Glutamatergic neuron (in vitro differentiated cells): ENCODE measurements at regions not wholly inside any gene's neighbourhood (a gene's known extent, or its start where the extent isn't known, plus 50 kb on each side); places are given as distances from the start of the nearest gene placed in this dataset.

Experiments
- DNase-seq: peaks from one replicate; pipeline ENCODE4 v3.0.0; 2022
- H3K27ac Mint-ChIP-seq: one replicate; pipeline ENCODE4 v1.8.0; 2020; ENCODE audit warnings: mild to moderate bottlenecking, mixed read lengths, inconsistent platforms; ENCODE audit not compliant: unreplicated experiment
- H3K27me3 Mint-ChIP-seq: one replicate; pipeline ENCODE4 v1.8.0; 2020; ENCODE audit warnings: mild to moderate bottlenecking, moderate library complexity, mixed read lengths, inconsistent platforms; ENCODE audit not compliant: unreplicated experiment
- H3K36me3 Mint-ChIP-seq: one replicate; pipeline ENCODE4 v1.8.0; 2020; ENCODE audit warnings: mild to moderate bottlenecking, mixed read lengths, inconsistent platforms; ENCODE audit not compliant: unreplicated experiment
- H3K4me1 Mint-ChIP-seq: one replicate; pipeline ENCODE4 v1.8.0; 2020; ENCODE audit warnings: mild to moderate bottlenecking, low read depth, mixed read lengths, inconsistent platforms; ENCODE audit not compliant: unreplicated experiment
- H3K4me3 Mint-ChIP-seq: one replicate; pipeline ENCODE4 v1.8.0; 2020; ENCODE audit warnings: mild to moderate bottlenecking, mixed read lengths, inconsistent platforms; ENCODE audit not compliant: unreplicated experiment
- H3K9me3 Mint-ChIP-seq: one replicate; pipeline ENCODE4 v1.8.0; 2020; ENCODE audit warnings: mild to moderate bottlenecking, moderate library complexity, mixed read lengths, inconsistent platforms; ENCODE audit not compliant: unreplicated experiment
- TF ChIP-seq, protein P1 (sequence below): fragments of 200-600 bp; sonication (generic); IDR thresholded peaks from one replicate; pipeline ENCODE4 v1.5.0; 2021; ENCODE audit not compliant: partially characterized antibody, unreplicated experiment

DNA sequence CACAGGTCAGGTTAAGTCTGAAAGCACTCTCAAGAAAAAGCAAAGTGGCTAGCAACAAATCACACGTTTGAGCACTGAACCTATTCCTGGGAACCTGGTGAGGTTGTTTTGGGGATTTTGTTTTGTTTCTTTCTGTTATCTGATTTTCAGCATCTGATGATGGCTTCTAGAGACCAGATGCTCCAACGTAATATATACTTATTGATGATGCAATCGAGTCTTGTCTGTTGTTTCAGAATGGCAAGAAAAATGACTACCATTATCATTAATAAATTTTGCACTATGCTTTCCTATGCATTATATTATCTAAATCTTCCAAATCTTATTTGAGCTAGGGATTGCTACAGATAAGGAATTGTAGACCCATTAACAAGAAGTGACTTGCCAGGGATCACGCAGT is 312.3 kb upstream of the FAT3 start:
- no peak for DNase-seq
- Mint-ChIP-seq H3K9me3 (peaks cover 2% of the 10 kb centered on the region), H3K27me3 (no peaks in the 10 kb centered on the region), H3K36me3 (no peaks in the 10 kb centered on the region), H3K27ac (no peak overlapping the region), H3K4me1 (peaks cover 27% of the 10 kb centered on the region), H3K4me3 (no peak overlapping the region)
- TF ChIP-seq, protein P1, sequence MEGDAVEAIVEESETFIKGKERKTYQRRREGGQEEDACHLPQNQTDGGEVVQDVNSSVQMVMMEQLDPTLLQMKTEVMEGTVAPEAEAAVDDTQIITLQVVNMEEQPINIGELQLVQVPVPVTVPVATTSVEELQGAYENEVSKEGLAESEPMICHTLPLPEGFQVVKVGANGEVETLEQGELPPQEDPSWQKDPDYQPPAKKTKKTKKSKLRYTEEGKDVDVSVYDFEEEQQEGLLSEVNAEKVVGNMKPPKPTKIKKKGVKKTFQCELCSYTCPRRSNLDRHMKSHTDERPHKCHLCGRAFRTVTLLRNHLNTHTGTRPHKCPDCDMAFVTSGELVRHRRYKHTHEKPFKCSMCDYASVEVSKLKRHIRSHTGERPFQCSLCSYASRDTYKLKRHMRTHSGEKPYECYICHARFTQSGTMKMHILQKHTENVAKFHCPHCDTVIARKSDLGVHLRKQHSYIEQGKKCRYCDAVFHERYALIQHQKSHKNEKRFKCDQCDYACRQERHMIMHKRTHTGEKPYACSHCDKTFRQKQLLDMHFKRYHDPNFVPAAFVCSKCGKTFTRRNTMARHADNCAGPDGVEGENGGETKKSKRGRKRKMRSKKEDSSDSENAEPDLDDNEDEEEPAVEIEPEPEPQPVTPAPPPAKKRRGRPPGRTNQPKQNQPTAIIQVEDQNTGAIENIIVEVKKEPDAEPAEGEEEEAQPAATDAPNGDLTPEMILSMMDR = no peak

DNA sequence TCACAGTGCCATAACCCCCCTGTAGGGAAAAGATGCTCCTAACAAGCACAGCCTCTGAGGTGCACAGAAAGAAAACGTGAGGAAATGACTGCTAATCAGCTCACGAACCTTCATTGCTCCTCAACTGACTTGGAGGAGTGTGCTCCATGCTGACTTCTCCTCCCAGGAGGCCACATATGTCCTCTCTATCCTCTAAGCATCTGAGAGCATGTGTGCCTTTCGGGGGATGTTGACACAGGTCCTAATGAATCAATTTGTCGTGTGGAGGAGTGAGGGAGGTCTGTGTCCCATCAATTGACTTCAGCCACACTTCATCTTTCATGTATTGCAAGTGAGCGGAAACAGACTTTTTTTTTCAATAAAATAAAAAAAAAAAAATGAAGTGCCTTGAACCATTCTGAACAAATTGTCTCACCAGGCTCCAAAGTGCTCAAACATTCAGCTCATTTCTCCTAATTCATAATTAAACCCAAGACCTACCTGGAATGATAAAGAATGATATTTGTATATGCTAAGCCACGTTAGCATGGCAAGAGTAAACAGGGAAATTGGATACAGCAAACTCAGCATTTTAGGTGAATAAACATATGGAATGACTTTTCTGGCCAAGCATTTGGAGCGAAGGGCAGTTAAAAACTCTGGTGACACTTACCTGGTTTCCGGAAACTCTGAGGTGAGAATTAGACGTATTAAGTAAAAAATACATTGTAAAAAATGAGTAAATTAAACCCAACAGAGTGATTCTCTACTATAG is 317.6 kb upstream of the FAT3 start:
- Mint-ChIP-seq H3K9me3 (peaks cover 7% of the 10 kb centered on the region), H3K4me1 (peaks cover 34% of the 10 kb centered on the region), H3K4me3 (peak overlapping the region; percentile 53), H3K27ac (peak overlapping the region; percentile 95), H3K27me3 (peaks cover 2% of the 10 kb centered on the region), H3K36me3 (no peaks in the 10 kb centered on the region)
- TF ChIP-seq, protein P1 = no peak
- peak; percentile 29 for DNase-seq

DNA sequence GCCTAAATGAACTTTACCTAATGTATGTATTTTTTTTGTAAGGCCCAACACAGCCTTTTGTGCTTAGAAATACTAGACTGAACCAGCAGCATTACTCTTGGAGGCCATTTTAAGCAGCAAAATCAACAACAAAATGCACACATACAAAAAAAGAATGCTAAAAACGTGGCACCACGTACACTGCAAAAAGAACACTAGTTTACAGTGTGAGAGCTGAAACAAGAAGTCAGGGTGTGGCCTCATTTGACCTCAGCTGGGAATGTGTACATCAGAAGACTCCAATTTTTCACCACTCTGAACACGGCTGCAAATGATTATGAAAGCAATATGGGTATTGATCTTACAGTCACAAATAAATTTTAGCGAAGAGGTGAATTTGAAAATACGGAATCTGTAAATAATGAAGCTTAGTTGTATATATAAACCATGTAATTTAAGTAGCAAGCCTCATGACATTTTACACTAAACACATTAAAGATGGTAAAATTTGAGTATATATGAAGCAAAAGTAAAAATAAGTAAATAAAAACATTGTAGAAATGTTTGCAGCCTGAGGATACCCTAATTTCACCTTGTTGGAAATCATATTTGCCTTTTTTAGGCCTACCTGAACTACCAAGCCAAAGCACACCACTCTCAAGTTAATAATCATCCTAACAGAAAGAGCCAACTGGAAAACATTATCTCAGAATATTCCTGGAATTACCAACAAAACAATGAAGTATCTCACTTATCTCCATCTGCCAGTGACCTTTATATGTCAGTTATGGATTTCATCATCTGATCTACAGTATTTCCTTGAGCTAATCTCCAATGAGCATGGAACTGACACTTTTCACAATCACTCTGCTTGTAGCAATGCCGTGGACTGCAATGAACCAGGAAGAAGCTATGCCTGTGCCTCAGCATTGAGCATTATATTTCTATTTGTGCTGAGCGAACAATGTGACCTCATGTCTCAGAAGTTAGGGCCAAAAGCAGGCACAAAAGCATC is 319.5 kb upstream of the FAT3 start:
- Mint-ChIP-seq H3K4me3 (no peak overlapping the region), H3K27ac (no peak overlapping the region), H3K27me3 (peaks cover 2% of the 10 kb centered on the region), H3K36me3 (no peaks in the 10 kb centered on the region), H3K9me3 (peaks cover 7% of the 10 kb centered on the region), H3K4me1 (peaks cover 25% of the 10 kb centered on the region)
- DNase-seq = no peak
- TF ChIP-seq, protein P1 = no peak

DNA sequence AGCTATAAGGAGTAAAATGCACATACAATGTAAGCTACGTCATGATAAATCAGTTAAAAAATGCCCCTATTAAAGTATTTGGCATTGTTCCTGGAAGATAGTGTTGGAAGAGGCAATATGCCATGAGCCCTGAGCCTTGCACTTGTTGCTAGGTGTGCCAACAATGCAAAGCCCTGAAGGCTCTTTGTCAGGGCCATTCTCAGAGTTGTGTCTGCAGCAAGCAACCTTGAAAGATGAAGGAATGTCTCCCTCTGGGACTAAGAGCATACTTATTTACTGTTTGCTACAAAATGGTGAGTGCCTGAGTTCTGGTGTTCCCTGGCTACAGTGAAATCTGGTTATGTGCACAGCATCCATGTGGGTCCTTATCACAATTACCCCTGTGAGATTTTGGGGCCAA is 322.3 kb upstream of the FAT3 start:
- TF ChIP-seq, protein P1 = no peak
- Mint-ChIP-seq H3K36me3 (no peaks in the 10 kb centered on the region), H3K4me3 (no peak overlapping the region), H3K9me3 (peaks cover 4% of the 10 kb centered on the region), H3K4me1 (peaks cover 17% of the 10 kb centered on the region), H3K27ac (no peak overlapping the region), H3K27me3 (peaks cover 2% of the 10 kb centered on the region)
- no peak for DNase-seq
